Ovary (tissue), 7 donors: ENCODE measurements at regions not wholly inside any gene's neighbourhood (a gene's known extent, or its start where the extent isn't known, plus 50 kb on each side); places are given as distances from the start of the nearest gene placed in this dataset.

ENCODE experiments used
- DNase-seq, 5 donors: peaks; one replicate each; pipeline ENCODE4 v3.0.0-alpha.2; 2019 to 2020
- H3K27ac ChIP-seq, 2 donors: fragments of 200-600 bp; one replicate each; pipeline versions ENCODE4 v1.5.1 to v1.8.0; 2019 to 2022
- H3K27me3 ChIP-seq: fragments of 200-600 bp; one replicate; pipeline ENCODE4 v1.8.0; 2022
- H3K36me3 ChIP-seq: fragments of 200-600 bp; sonication (generic); one replicate; pipeline ENCODE4 v1.5.1; 2019
- H3K4me1 ChIP-seq: one replicate; pipeline ENCODE4 v1.8.1; 2013; ENCODE audit warnings: mild to moderate bottlenecking, moderate library complexity; ENCODE audit not compliant: insufficient read depth
- H3K4me3 ChIP-seq: fragments of 200-600 bp; sonication (generic); one replicate; pipeline ENCODE4 v1.5.1; 2017
- H3K9me3 ChIP-seq, 2 donors: fragments of 200-600 bp in 1 of 2; sonication (generic) in 1 of 2; one replicate each; pipeline versions ENCODE4 v1.5.1 to v1.8.1; 2013 to 2019; ENCODE audit warnings: mild to moderate bottlenecking in 1 of 2, moderate library complexity in 1 of 2
- EP300 ChIP-seq: sonication (generic); formaldehyde crosslinking; IDR thresholded peaks from one replicate; pipeline ENCODE4 v1.6.1; 2017; ENCODE audit warnings: antibody characterized with exemption
- POLR2A ChIP-seq: fragments of 450-650 bp; IDR thresholded peaks from one replicate; pipeline ENCODE4 v1.6.1; 2017; ENCODE audit warnings: antibody characterized with exemption, mild to moderate bottlenecking, moderate library complexity
- WGBS, 3 donors: extraction: QIAGEN DNeasy Blood & Tissue Kit in 1 of 3; methylation state at CpG; one replicate each; pipeline versions ENCODE4 v1.1.5 to v1.1.7; 2013 to 2017; 5-methylcytosine and 5-hydroxymethylcytosine counted together
- intact Hi-C, 4 donors: fragments of 100-400 bp; cut with DNase I; formaldehyde crosslinking; loops; one replicate each; pipeline versions ENCODE4 v1.11.0 to v1.15.1; 2022 to 2023
- TF ChIP-seq, protein P1 (sequence below), 3 donors: fragments of 450-650 bp in 2 of 3; fragments of 200-600 bp in 1 of 3; IDR thresholded peaks; one replicate each; pipeline versions ENCODE4 v1.5.1 to v1.8.0; 2016 to 2022; ENCODE audit warnings: antibody characterized with exemption in 3 of 3, mild to moderate bottlenecking in 1 of 3
- donor health status: DM: no; HTN: no; CAD: no; lungs with moderate emphysema.
- donor health status: DM: no; HTN: no; CAD: no.
- donor health status: Bipolar disorder and iron deficiency.
- donor health status: DM: no; HTN: no; CAD: no.
- donor health status: DM: yes; HTN: yes; CAD: no.

DNA sequence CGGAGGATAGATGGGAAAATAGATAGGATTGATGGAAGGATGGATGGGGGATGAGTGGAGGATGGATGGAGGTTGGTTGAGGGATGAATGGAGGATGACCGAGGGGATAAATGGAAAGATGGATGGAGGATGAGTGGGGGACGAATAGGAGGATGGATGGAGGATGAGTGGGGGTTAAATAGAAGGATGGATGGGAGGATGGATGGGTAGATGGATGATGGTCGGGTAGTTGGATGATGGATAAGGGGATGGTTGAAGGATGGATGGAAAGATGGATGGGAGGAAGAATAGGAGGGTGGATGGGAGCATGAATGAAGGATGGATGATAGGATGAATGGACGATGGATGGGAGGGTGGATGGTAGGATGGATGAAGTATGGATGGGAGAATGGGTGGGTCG lies 219.3 kb upstream of the IER5L start:
- 90 to 92% (median 90%) methylated on average over 6 of the region's 6 CpGs for WGBS, 3 donors
- Histone ChIP-seq H3K36me3 (no peaks in the 10 kb centered on the region), H3K9me3 (no peaks in the 10 kb centered on the region), H3K27me3 (no peaks in the 10 kb centered on the region), H3K4me1 (peaks cover 3% of the 10 kb centered on the region), H3K27ac (no peak overlapping the region), H3K4me3 (no peak overlapping the region)
- DNase-seq: no peak
- intact Hi-C loops: loop anchor here in 1 of 4 donors (10.0 kb wide), 1 partner anchor 187 kb away; no protein-coding TSS in a partner anchor
- TF ChIP-seq, protein P1, sequence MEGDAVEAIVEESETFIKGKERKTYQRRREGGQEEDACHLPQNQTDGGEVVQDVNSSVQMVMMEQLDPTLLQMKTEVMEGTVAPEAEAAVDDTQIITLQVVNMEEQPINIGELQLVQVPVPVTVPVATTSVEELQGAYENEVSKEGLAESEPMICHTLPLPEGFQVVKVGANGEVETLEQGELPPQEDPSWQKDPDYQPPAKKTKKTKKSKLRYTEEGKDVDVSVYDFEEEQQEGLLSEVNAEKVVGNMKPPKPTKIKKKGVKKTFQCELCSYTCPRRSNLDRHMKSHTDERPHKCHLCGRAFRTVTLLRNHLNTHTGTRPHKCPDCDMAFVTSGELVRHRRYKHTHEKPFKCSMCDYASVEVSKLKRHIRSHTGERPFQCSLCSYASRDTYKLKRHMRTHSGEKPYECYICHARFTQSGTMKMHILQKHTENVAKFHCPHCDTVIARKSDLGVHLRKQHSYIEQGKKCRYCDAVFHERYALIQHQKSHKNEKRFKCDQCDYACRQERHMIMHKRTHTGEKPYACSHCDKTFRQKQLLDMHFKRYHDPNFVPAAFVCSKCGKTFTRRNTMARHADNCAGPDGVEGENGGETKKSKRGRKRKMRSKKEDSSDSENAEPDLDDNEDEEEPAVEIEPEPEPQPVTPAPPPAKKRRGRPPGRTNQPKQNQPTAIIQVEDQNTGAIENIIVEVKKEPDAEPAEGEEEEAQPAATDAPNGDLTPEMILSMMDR (IDR thresholded peaks at IDR 0.05): no peak
- TF ChIP-seq EP300 (no peak), POLR2A (no peak)

DNA sequence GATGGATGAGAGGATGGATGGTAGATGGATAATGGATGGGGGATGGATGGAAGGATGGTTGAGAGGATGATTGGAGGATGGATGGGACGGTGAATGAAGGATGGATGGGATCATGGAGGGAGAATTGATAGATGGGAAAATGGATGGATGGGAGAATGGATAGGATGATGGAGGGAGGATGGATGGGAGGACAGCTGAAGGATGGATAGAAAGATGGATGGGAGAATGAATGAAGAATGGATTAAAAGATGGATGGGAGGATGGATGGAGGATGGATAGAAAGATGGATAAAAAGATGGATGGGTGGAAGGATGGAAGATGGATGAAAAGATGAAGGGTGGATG lies 218.3 kb upstream of the IER5L start:
- DNase-seq: no peak
- TF ChIP-seq EP300 (no peak), POLR2A (no peak)
- TF ChIP-seq, protein P1 (IDR thresholded peaks at IDR 0.05): no peak
- no peaks in the 10 kb centered on the region for H3K4me1 ChIP-seq
- H3K27me3 ChIP-seq: no peaks in the 10 kb centered on the region
- no peaks in the 10 kb centered on the region for H3K9me3 ChIP-seq
- no peak overlapping the region for H3K27ac ChIP-seq
- intact Hi-C loops: loop anchor here in 1 of 4 donors (10.0 kb wide), 1 partner anchor 188 kb away; no protein-coding TSS in a partner anchor
- no peaks in the 10 kb centered on the region for H3K36me3 ChIP-seq
- 69 to 79% (median 73%) methylated on average over 1 of the region's 1 CpG for WGBS, 3 donors
- H3K4me3 ChIP-seq: no peak overlapping the region

DNA sequence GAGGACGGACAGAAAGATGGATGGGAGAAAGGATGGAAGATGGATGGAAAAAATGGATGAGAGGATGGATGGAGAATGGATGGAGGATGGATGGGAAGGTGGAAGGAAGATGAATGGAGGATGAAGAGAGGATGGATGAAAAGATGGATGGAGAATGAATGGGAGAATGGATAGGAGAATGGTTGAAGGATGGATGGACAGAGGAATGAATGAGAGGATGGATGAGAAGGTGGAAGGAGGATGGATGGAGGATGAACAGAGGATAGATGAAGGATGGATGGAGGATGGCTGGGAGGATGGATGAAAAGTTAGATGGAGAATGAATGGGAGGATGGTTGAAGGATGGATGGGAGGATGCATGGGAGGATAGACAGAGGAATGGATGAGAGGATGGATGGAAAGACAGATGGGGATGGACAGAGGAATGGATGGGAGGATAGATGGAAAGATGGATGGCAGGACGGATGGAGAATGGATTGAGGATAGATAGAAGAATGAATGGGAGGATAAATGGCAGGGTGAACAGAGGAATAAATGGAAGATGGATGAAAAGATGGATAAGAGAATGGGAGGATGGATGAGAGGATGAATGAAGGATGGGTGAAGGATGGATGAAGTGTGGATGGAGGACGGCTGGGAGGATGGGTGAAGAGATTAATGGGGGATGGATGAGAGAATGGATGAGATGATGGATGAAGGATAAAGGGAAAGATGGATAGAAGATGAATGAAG lies 217.7 kb upstream of the IER5L start:
- H3K4me3 ChIP-seq: no peak overlapping the region
- no peaks in the 10 kb centered on the region for H3K27me3 ChIP-seq
- DNase-seq: no peak
- intact Hi-C loops: loop anchor here in 1 of 4 donors (10.0 kb wide), 1 partner anchor 189 kb away; no protein-coding TSS in a partner anchor
- H3K36me3 ChIP-seq: no peaks in the 10 kb centered on the region
- H3K27ac ChIP-seq: no peak overlapping the region
- no peaks in the 10 kb centered on the region for H3K4me1 ChIP-seq
- TF ChIP-seq, protein P1 (IDR thresholded peaks at IDR 0.05): no peak
- TF ChIP-seq POLR2A: no peak
- TF ChIP-seq EP300: no peak
- WGBS, 3 donors: 50 to 71% (median 68%) methylated on average over 3 of the region's 3 CpGs
- H3K9me3 ChIP-seq: no peaks in the 10 kb centered on the region

DNA sequence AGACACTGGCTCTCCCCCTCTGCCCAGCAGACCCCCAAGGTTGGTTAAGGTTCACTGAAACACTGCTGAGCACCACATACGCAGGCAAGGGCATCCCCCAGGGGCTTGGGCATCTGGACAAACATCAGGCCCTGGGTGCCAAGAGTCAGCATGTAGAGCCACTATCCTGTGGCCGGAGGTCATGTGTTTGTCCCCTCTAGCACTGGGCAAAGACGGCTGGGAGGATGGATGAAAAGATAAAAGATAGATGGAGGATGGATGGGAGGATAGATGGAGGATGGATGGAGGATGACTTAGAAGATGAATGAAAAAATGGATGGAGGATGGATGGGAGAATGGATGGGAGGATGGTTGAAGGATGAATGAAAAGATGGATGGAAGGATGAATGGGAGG lies 216.8 kb upstream of the IER5L start:
- no peaks in the 10 kb centered on the region for H3K4me1 ChIP-seq
- DNase-seq: no peak
- no peak overlapping the region for H3K4me3 ChIP-seq
- H3K36me3 ChIP-seq: no peaks in the 10 kb centered on the region
- no peaks in the 10 kb centered on the region for H3K27me3 ChIP-seq
- TF ChIP-seq POLR2A (no peak), EP300 (no peak)
- TF ChIP-seq, protein P1 (IDR thresholded peaks at IDR 0.05): no peak
- no peak overlapping the region for H3K27ac ChIP-seq
- no peaks in the 10 kb centered on the region for H3K9me3 ChIP-seq
- intact Hi-C loops: loop anchor here in 1 of 4 donors (10.0 kb wide), 1 partner anchor 190 kb away; no protein-coding TSS in a partner anchor
- WGBS, 3 donors: 80 to 87% (median 86%) methylated on average over 3 of the region's 3 CpGs
